GM12873 (cell line): ENCODE measurements at regions not wholly inside any gene's neighbourhood (a gene's known extent, or its start where the extent isn't known, plus 50 kb on each side); places are given as distances from the start of the nearest gene placed in this dataset.

ENCODE experiments used
- CTCF ChIP-seq: IDR thresholded peaks from 2 replicates; pipeline ENCODE4 v1.5.1; 2012; ENCODE audit warnings: low read depth, mild to moderate bottlenecking, moderate library complexity, low read length, control low read depth; ENCODE audit not compliant: insufficient read depth; ENCODE audit errors: missing control alignments

GRCh38 chr4:166363198-166363597 lies 490.2 kb downstream of the TLL1 start:
- TF ChIP-seq CTCF: no peak

- no peak for TF ChIP-seq CTCF
These were observed 493.0 kb downstream of the TLL1 start for GRCh38 chr4:166366012-166366411.

GRCh38 chr4:166377578-166377977 lies 504.5 kb downstream of the TLL1 start:
- no peak for TF ChIP-seq CTCF

GRCh38 chr4:166386491-166387360 lies 513.7 kb downstream of the TLL1 start:
- no peak for TF ChIP-seq CTCF

GRCh38 chr4:166391501-166391900 lies 518.5 kb downstream of the TLL1 start:
- TF ChIP-seq CTCF: no peak

- TF ChIP-seq CTCF: no peak
These were observed 526.0 kb downstream of the TLL1 start for GRCh38 chr4:166399021-166399420.

- TF ChIP-seq CTCF: no peak
These were observed 527.3 kb downstream of the TLL1 start for GRCh38 chr4:166400270-166400894.
